IPS-18a (cell line): ENCODE measurements at regions not wholly inside any gene's neighbourhood (a gene's known extent, or its start where the extent isn't known, plus 50 kb on each side); places are given as distances from the start of the nearest gene placed in this dataset.
"Not testable (repeated sequence)": the region's sequence is repeated elsewhere in the genome, so short reads cannot be mapped to it uniquely, and the experiment has no call there.

Source experiments
- H3K27ac ChIP-seq: one replicate; pipeline ENCODE4 v1.5.1; 2013; ENCODE audit warnings: low read length
- H3K27me3 ChIP-seq: one replicate; pipeline ENCODE4 v1.6.1; 2013; ENCODE audit warnings: mild to moderate bottlenecking, low read length; ENCODE audit not compliant: control insufficient read depth, insufficient read depth
- H3K36me3 ChIP-seq: one replicate; pipeline ENCODE4 v1.6.1; 2013; ENCODE audit warnings: low read depth, low read length; ENCODE audit not compliant: control insufficient read depth
- H3K4me1 ChIP-seq: one replicate; pipeline ENCODE4 v1.6.1; 2013; ENCODE audit warnings: low read depth, low read length; ENCODE audit not compliant: control insufficient read depth
- H3K4me3 ChIP-seq: one replicate; pipeline ENCODE4 v1.5.1; 2013; ENCODE audit warnings: low read length
- H3K9ac ChIP-seq: one replicate; pipeline ENCODE4 v1.6.1; 2013; ENCODE audit warnings: mild to moderate bottlenecking, low read length, moderate library complexity
- H3K9me3 ChIP-seq: one replicate; pipeline ENCODE4 v1.6.1; 2013; ENCODE audit warnings: low read depth, low read length; ENCODE audit not compliant: control insufficient read depth

DNA sequence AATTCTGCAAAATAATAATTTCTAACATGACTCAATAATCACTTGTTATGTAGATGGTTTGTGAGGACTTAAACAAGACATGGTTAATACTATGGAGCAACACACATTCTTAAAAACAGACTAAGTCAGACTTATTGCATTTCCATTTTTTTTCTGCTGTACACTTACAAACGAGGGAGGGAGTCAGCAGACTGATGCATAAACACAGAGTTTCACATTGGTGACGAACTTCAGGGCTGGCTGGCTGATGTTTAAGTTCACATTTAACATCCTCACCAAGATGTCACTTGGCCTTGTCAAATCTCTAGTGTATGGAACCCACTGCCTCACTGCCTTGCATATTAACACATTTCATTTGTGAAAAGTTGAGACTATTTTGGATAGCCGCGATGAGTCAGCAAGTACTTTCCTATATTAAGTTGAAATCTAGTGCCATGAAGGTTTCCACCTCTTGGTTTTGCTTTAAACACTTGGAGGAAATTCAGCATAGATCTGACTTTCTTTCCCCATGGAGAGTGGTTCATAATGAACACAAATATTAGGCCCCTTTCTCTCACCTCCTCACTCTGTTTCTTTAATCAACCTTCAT is 337.5 kb upstream of the RUNX1 start:
- Histone ChIP-seq H3K27ac (no peak overlapping the region), H3K9me3 (no peaks in the 10 kb centered on the region), H3K4me3 (no peak overlapping the region), H3K36me3 (no peaks in the 10 kb centered on the region), H3K4me1 (no peaks in the 10 kb centered on the region), H3K27me3 (no peaks in the 10 kb centered on the region), H3K9ac (no peak overlapping the region)

DNA sequence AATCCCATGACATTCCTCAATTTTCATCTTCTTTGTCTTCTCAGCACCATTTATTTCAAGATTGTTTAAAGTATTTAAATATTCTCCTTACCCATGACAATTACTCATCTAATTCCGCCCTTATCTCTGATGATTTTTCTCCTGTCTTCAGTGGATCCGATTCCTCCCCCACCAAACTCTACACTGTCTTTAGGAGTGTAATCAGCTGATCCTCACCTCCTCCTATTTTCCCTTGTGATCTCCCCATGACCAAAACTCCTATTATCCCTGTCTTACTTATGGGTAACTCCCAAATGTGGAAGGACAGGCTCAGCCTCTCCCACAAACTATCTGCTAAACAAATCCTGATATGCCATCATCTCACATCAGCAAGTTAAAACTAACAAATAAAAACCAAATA is 335.3 kb upstream of the RUNX1 start:
- Histone ChIP-seq H3K4me3 (no peak overlapping the region), H3K27me3 (no peaks in the 10 kb centered on the region), H3K9ac (no peak overlapping the region), H3K36me3 (no peaks in the 10 kb centered on the region), H3K9me3 (no peaks in the 10 kb centered on the region), H3K27ac (no peak overlapping the region), H3K4me1 (no peaks in the 10 kb centered on the region)

GRCh38 chr21:35382696-35383095 is 333.6 kb upstream of the RUNX1 start:
- H3K36me3 ChIP-seq = no peaks in the 10 kb centered on the region
- no peaks in the 10 kb centered on the region for H3K27me3 ChIP-seq
- no peak overlapping the region for H3K4me3 ChIP-seq
- no peaks in the 10 kb centered on the region for H3K9me3 ChIP-seq
- no peak overlapping the region for H3K9ac ChIP-seq
- H3K27ac ChIP-seq = no peak overlapping the region
- H3K4me1 ChIP-seq = no peaks in the 10 kb centered on the region

- H3K36me3 ChIP-seq = no peaks in the 10 kb centered on the region
- no peak overlapping the region for H3K4me3 ChIP-seq
- H3K9me3 ChIP-seq = no peaks in the 10 kb centered on the region
- H3K4me1 ChIP-seq = no peaks in the 10 kb centered on the region
- H3K9ac ChIP-seq = no peak overlapping the region
- H3K27me3 ChIP-seq = no peaks in the 10 kb centered on the region
- no peak overlapping the region for H3K27ac ChIP-seq
These were observed 332.7 kb upstream of the RUNX1 start for GRCh38 chr21:35381743-35382310.

DNA sequence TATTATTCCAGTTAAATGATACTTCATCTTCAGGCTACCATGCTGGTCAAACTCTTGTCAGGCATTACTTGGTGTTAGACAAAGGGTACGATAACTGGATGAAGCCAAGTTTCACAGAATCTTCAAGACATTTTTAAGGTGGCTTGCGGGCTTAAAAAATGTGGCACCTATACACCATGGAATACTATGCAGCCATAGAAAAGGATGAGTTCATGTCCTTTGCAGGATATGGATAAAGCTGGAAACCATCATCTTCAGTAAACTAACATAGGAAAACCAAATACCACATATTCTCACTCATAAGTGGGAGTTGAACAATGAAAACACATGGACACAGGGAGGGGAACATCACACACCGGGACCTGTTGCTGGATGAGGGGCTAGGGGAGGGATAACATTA is 331.2 kb upstream of the RUNX1 start:
- H3K4me3 ChIP-seq, H3K9ac ChIP-seq, H3K36me3 ChIP-seq, H3K9me3 ChIP-seq, H3K27ac ChIP-seq, H3K27me3 ChIP-seq, H3K4me1 ChIP-seq: not testable (repeated sequence)

DNA sequence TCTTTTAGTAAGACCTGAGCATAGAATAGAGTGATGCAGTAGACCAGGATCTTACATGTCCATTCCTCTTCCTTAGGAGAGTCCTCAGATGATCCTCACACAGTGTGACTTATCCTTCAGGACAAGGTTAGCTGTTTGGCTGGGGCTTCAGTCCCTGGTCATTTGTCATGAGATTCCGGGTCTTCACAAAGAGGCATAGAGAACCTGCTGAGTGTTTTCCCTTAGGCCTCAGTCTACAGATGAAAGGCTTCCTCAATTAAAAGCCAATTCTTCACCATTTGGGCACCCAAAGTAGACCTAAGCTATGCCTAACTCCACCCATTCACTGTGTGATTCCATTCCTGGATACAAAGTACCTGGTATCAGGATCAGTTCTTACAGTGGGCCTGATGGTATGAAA is 329.8 kb upstream of the RUNX1 start:
- no peak overlapping the region for H3K27ac ChIP-seq
- H3K36me3 ChIP-seq = no peaks in the 10 kb centered on the region
- H3K9me3 ChIP-seq = no peaks in the 10 kb centered on the region
- no peaks in the 10 kb centered on the region for H3K4me1 ChIP-seq
- no peak overlapping the region for H3K4me3 ChIP-seq
- no peaks in the 10 kb centered on the region for H3K27me3 ChIP-seq
- H3K9ac ChIP-seq = no peak overlapping the region

- H3K9me3 ChIP-seq = no peaks in the 10 kb centered on the region
- H3K27me3 ChIP-seq = no peaks in the 10 kb centered on the region
- H3K36me3 ChIP-seq = no peaks in the 10 kb centered on the region
- H3K9ac ChIP-seq = no peak overlapping the region
- no peaks in the 10 kb centered on the region for H3K4me1 ChIP-seq
- H3K4me3 ChIP-seq = no peak overlapping the region
- H3K27ac ChIP-seq = no peak overlapping the region
These were observed 328.5 kb upstream of the RUNX1 start for GRCh38 chr21:35377505-35378090.

- no peak overlapping the region for H3K27ac ChIP-seq
These were observed 327.5 kb upstream of the RUNX1 start for GRCh38 chr21:35376406-35377135.

DNA sequence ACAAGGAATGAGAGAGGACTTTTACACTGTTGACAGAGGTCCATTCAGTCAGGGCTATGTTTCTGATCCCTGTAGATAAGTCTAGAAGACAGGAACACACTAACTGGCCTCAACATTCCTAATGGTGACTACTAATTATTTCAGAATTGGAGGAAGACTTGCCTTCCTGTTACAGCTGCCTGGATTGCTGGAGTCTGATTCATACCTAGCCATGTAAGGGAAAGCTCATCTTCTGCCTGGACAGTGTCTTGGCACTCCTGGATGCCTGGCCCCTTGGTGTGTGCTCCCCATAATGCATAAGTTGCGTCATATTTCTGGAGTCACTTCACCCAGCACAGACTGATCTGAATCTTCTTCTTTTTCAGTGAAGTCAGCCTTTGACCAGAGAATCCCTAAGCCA is 326.0 kb upstream of the RUNX1 start:
- Histone ChIP-seq H3K4me3 (no peak overlapping the region), H3K27ac (no peak overlapping the region), H3K4me1 (no peaks in the 10 kb centered on the region), H3K9me3 (no peaks in the 10 kb centered on the region), H3K9ac (no peak overlapping the region), H3K36me3 (no peaks in the 10 kb centered on the region), H3K27me3 (no peaks in the 10 kb centered on the region)

More at GRCh38 chr21:35376406-35377135, 327.5 kb upstream of the RUNX1 start:
- H3K36me3 ChIP-seq = no peaks in the 10 kb centered on the region
- H3K9ac ChIP-seq = no peak overlapping the region
- H3K4me1 ChIP-seq = no peaks in the 10 kb centered on the region
- no peaks in the 10 kb centered on the region for H3K9me3 ChIP-seq
- no peaks in the 10 kb centered on the region for H3K27me3 ChIP-seq
- no peak overlapping the region for H3K4me3 ChIP-seq

GRCh38 chr21:35373998-35374397 is 324.9 kb upstream of the RUNX1 start:
- Histone ChIP-seq H3K9me3 (no peaks in the 10 kb centered on the region), H3K4me1 (no peaks in the 10 kb centered on the region), H3K27me3 (no peaks in the 10 kb centered on the region), H3K4me3 (no peak overlapping the region), H3K27ac (no peak overlapping the region), H3K36me3 (no peaks in the 10 kb centered on the region), H3K9ac (no peak overlapping the region)

GRCh38 chr21:35372201-35372600 is 323.1 kb upstream of the RUNX1 start:
- Histone ChIP-seq H3K36me3 (no peaks in the 10 kb centered on the region), H3K4me1 (peaks cover 7% of the 10 kb centered on the region), H3K27ac (no peak overlapping the region)

More at GRCh38 chr21:35372201-35372600, 323.1 kb upstream of the RUNX1 start:
- Histone ChIP-seq H3K9me3 (no peaks in the 10 kb centered on the region), H3K27me3 (no peaks in the 10 kb centered on the region), H3K4me3 (no peak overlapping the region), H3K9ac (no peak overlapping the region)
